IMR-90 (cell line): ENCODE measurements at regions not wholly inside any gene's neighbourhood (a gene's known extent, or its start where the extent isn't known, plus 50 kb on each side); places are given as distances from the start of the nearest gene placed in this dataset.

Experiments
- ATAC-seq: fragments of 200-7000 bp; cut with Tn5 transposase; 2 replicates; pipeline ENCODE4 v1.9.1; 2020; ENCODE audit warnings: low read depth, mild to moderate bottlenecking, moderate library complexity
- BruUV-seq: library from RNA; stranded (reverse); fragments of 400-500 nt; replicated peaks from 2 replicates; lab custom pipeline; 2021; lab: Mats Ljungman, UMichigan
- CTCF ChIA-PET: fragments of 300-600 bp; formaldehyde crosslinking; extraction: SDS; loops from one replicate; lab custom pipeline; 2021; ENCODE audit warnings: antibody characterized with exemption; lab: Yijun Ruan, JAX
- POLR2A ChIA-PET: fragments of 300-600 bp; sonication (Branson Sonifier 250); formaldehyde crosslinking; loops from one replicate; lab custom pipeline; 2022; ENCODE audit warnings: antibody characterized with exemption; ENCODE audit not compliant: unreplicated experiment; lab: Charles Lee
- DNase-seq: peaks from one replicate; pipeline ENCODE4 v3.0.0; 2013
- H2AFZ ChIP-seq: replicated peaks from 2 replicates; pipeline ENCODE3; 2013; ENCODE audit warnings: low read length, mild to moderate bottlenecking; ENCODE audit not compliant: poor library complexity
- H2AK5ac ChIP-seq: 2 replicates; pipeline ENCODE4 v1.6.1; 2013; ENCODE audit warnings: low read depth, low read length, inconsistent platforms
- H2AK9ac ChIP-seq: replicated peaks from 2 replicates; pipeline ENCODE3; 2013; ENCODE audit warnings: mild to moderate bottlenecking, low read depth, low read length, moderate library complexity; ENCODE audit not compliant: poor library complexity
- H2BK120ac ChIP-seq: 2 replicates; pipeline ENCODE4 v1.6.1; 2013; ENCODE audit warnings: low read depth, low read length, inconsistent platforms
- H2BK15ac ChIP-seq: 3 replicates; pipeline ENCODE4 v1.6.1; 2013; ENCODE audit warnings: low read depth, low read length, inconsistent platforms
- H2BK20ac ChIP-seq: 2 replicates; pipeline ENCODE4 v1.6.1; 2013; ENCODE audit warnings: low read depth, mild to moderate bottlenecking, inconsistent platforms, low read length, moderate library complexity
- H2BK5ac ChIP-seq: 2 replicates; pipeline ENCODE4 v1.6.1; 2013; ENCODE audit warnings: mild to moderate bottlenecking, low read depth, low read length, inconsistent platforms; ENCODE audit not compliant: poor library complexity, severe bottlenecking
- H3K14ac ChIP-seq: replicated peaks from 2 replicates; pipeline ENCODE4 v1.6.1; 2013; ENCODE audit warnings: low read depth, low read length, inconsistent platforms
- H3K18ac ChIP-seq: 2 replicates; pipeline ENCODE4 v1.6.1; 2013; ENCODE audit warnings: low read depth, low read length, control low read depth
- H3K23ac ChIP-seq: 2 replicates; pipeline ENCODE4 v1.6.1; 2013; ENCODE audit warnings: low read depth, low read length, inconsistent platforms
- H3K27ac ChIP-seq: 2 replicates; pipeline ENCODE4 v1.5.1; 2013; ENCODE audit warnings: mild to moderate bottlenecking, control low read depth, low read length; ENCODE audit not compliant: insufficient read depth
- H3K27me3 ChIP-seq: 2 replicates; pipeline ENCODE4 v1.6.1; 2013; ENCODE audit warnings: low read length; ENCODE audit not compliant: control insufficient read depth, insufficient read depth
- H3K36me3 ChIP-seq: 2 replicates; pipeline ENCODE4 v1.6.1; 2013; ENCODE audit warnings: low read length, mixed read lengths; ENCODE audit not compliant: control insufficient read depth, insufficient read depth
- H3K4ac ChIP-seq: 2 replicates; pipeline ENCODE4 v1.6.1; 2013; ENCODE audit warnings: low read depth, low read length, inconsistent platforms
- H3K4me1 ChIP-seq: 2 replicates; pipeline ENCODE4 v1.6.1; 2013; ENCODE audit warnings: low read length, mixed read lengths; ENCODE audit not compliant: control insufficient read depth, insufficient read depth
- H3K4me2 ChIP-seq: 2 replicates; pipeline ENCODE4 v1.6.1; 2013; ENCODE audit warnings: low read depth, mild to moderate bottlenecking, control low read depth, low read length, moderate library complexity
- H3K4me3 ChIP-seq: 2 replicates; pipeline ENCODE4 v1.5.1; 2013; ENCODE audit warnings: low read depth, mild to moderate bottlenecking, control low read depth, low read length, moderate library complexity; ENCODE audit not compliant: insufficient read depth
- H3K56ac ChIP-seq: 2 replicates; pipeline ENCODE4 v1.6.1; 2013; ENCODE audit warnings: low read length, inconsistent platforms; ENCODE audit not compliant: insufficient read depth; ENCODE audit errors: extremely low read depth
- H3K79me1 ChIP-seq, 2 experiments: 2 replicates each; pipeline ENCODE4 v1.6.1; 2013; ENCODE audit warnings: low read length in 2 of 2, inconsistent platforms in 1 of 2, low read depth in 1 of 2
- H3K9ac ChIP-seq: 2 replicates; pipeline ENCODE4 v1.6.1; 2013; ENCODE audit warnings: low read depth, low read length, control low read depth
- H3K9me1 ChIP-seq: 2 replicates; pipeline ENCODE4 v1.6.1; 2013; ENCODE audit warnings: low read length, inconsistent platforms; ENCODE audit not compliant: insufficient read depth
- H3K9me3 ChIP-seq: 2 replicates; pipeline ENCODE4 v1.6.1; 2013; ENCODE audit warnings: low read length; ENCODE audit not compliant: control insufficient read depth, insufficient read depth
- H4K20me1 ChIP-seq: 2 replicates; pipeline ENCODE4 v1.6.1; 2013; ENCODE audit warnings: low read length, inconsistent platforms; ENCODE audit not compliant: insufficient read depth
- H4K5ac ChIP-seq: 2 replicates; pipeline ENCODE4 v1.6.1; 2013; ENCODE audit warnings: mild to moderate bottlenecking, low read depth, low read length, control low read depth
- H4K8ac ChIP-seq, 2 experiments: 2 replicates each; pipeline ENCODE4 v1.6.1; 2013; ENCODE audit warnings: low read depth in 2 of 2, low read length in 2 of 2, control low read depth in 1 of 2, inconsistent platforms in 1 of 2
- H4K91ac ChIP-seq: 2 replicates; pipeline ENCODE4 v1.6.1; 2013; ENCODE audit warnings: low read depth, low read length, inconsistent platforms; ENCODE audit not compliant: insufficient read depth
- BHLHE40 ChIP-seq: fragments of 150-350 bp; IDR thresholded peaks from 2 replicates; pipeline ENCODE4 v1.6.1; 2016; ENCODE audit warnings: mild to moderate bottlenecking, low read depth, low read length
- CHD1 ChIP-seq: IDR thresholded peaks from 2 replicates; pipeline ENCODE4 v1.6.1; 2012; ENCODE audit warnings: low read depth, low read length, improper control_type of control experiment
- CTCF ChIP-seq: conservative IDR thresholded peaks from 2 replicates; pipeline ENCODE4 v1.5.1; 2012; ENCODE audit warnings: mild to moderate bottlenecking, low read depth, low read length, improper control_type of control experiment
- MAFK ChIP-seq: IDR thresholded peaks from 2 replicates; pipeline ENCODE4 v1.6.1; 2012; ENCODE audit warnings: low read depth, low read length, improper control_type of control experiment
- MAZ ChIP-seq: IDR thresholded peaks from 2 replicates; pipeline ENCODE4 v1.6.1; 2012; ENCODE audit warnings: low read depth, mild to moderate bottlenecking, low read length, improper control_type of control experiment, moderate library complexity, borderline replicate concordance
- MXI1 ChIP-seq: IDR thresholded peaks from 2 replicates; pipeline ENCODE4 v1.6.1; 2012; ENCODE audit warnings: low read depth, mild to moderate bottlenecking, low read length, moderate library complexity, borderline replicate concordance
- NFE2L2 ChIP-seq: fragments of 150-350 bp; IDR thresholded peaks from 2 replicates; pipeline ENCODE4 v1.6.1; 2016; ENCODE audit warnings: low read depth, mild to moderate bottlenecking, low read length
- POLR2A ChIP-seq: IDR thresholded peaks from 2 replicates; pipeline ENCODE4 v1.6.1; 2012; ENCODE audit warnings: mild to moderate bottlenecking, low read depth, low read length
- RAD21 ChIP-seq: IDR thresholded peaks from 2 replicates; pipeline ENCODE4 v1.6.1; 2012; ENCODE audit warnings: low read length, improper control_type of control experiment
- RCOR1 ChIP-seq: IDR thresholded peaks from 2 replicates; pipeline ENCODE4 v1.6.1; 2012; ENCODE audit warnings: mild to moderate bottlenecking, low read length, improper control_type of control experiment; ENCODE audit not compliant: insufficient replicate concordance
- RFX5 ChIP-seq: IDR thresholded peaks from 2 replicates; pipeline ENCODE4 v1.8.0; 2012; ENCODE audit warnings: low read depth, mild to moderate bottlenecking, low read length, moderate library complexity
- SMC3 ChIP-seq: fragments of 150-350 bp; IDR thresholded peaks from 2 replicates; pipeline ENCODE4 v1.6.1; 2016; ENCODE audit warnings: low read depth, mild to moderate bottlenecking, antibody characterized with exemption, low read length, moderate library complexity
- WGBS, 2 experiments: methylation state at CpG; one replicate each; pipeline versions ENCODE4 v1.1.5 to v1.1.7; 2013; ENCODE audit warnings: missing lambda C conversion rate in 2 of 2; ENCODE audit not compliant: insufficient read length in 1 of 2; ENCODE audit errors: extremely low coverage in 2 of 2; 5-methylcytosine and 5-hydroxymethylcytosine counted together
- dilution Hi-C: fragments of 300-500 bp; cut with HindIII; formaldehyde crosslinking; loops from one replicate; pipeline ENCODE4 v1.14.3; 2018; ENCODE audit warnings: low sequenced_read_pairs; ENCODE audit not compliant: unreplicated experiment
- in situ Hi-C: fragments of 300-500 bp; cut with MboI; formaldehyde crosslinking; loops from 3 replicates; pipeline ENCODE4 v1.14.3; 2019; ENCODE audit warnings: low sequenced_read_pairs, inconsistent platforms, mixed read lengths
- intact Hi-C: fragments of 100-400 bp; cut with micrococcal nuclease; formaldehyde crosslinking; loops from 2 replicates; pipeline ENCODE4 v1.10.0; 2022
- TF ChIP-seq, protein P1 (sequence below): fragments of 150-350 bp; IDR thresholded peaks from 2 replicates; pipeline ENCODE4 v1.6.1; 2016; ENCODE audit warnings: low read depth, mild to moderate bottlenecking, low read length, moderate library complexity, borderline replicate concordance

DNA sequence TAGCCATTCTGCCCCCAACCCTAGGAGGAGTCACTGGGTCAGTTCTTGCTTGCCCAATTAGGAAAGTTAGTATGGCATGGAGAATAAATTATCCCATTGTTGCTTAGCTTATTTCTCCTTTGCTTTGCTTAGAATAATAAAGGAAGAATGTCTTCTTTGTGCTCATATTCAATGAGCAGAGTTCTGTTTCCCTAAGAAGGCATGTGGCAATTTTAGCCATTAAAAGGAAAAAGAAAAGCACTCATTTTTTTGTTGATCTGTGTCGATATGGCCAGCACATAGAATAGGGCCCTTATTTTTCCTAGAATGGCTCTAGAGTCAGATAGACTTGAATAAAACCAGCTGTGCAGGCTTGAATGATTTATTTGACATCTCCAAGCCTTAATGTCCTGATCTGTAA lies 166.4 kb upstream of the PPARGC1A start:
- Histone ChIP-seq H2AK5ac (no peak overlapping the region), H2BK20ac (no peak overlapping the region), H3K36me3 (no peaks in the 10 kb centered on the region), H2AFZ (no peak overlapping the region), H3K79me1 (no peaks in the 10 kb centered on the region), H4K91ac (no peak overlapping the region), H2BK120ac (no peak overlapping the region), H3K4me1 (peaks cover 2% of the 10 kb centered on the region), H3K9ac (no peak overlapping the region), H4K5ac (no peak overlapping the region), H2BK5ac (no peak overlapping the region), H2BK15ac (no peak overlapping the region), H3K9me3 (no peaks in the 10 kb centered on the region), H3K4ac (no peak overlapping the region), H3K27me3 (no peaks in the 10 kb centered on the region), H3K18ac (no peak overlapping the region), H2AK9ac (no peak overlapping the region), H3K4me3 (no peak overlapping the region), H3K4me2 (no peak overlapping the region), H3K56ac (no peak overlapping the region), H3K23ac (no peak overlapping the region), H3K14ac (no peak overlapping the region), H3K9me1 (no peaks in the 10 kb centered on the region), H4K8ac (no peak overlapping the region), H3K27ac (no peak overlapping the region), H4K20me1 (no peaks in the 10 kb centered on the region)
- dilution Hi-C loops: no loop called here
- BruUV-seq: no TSS peak
- no CpG with 5 or more reads among the region's 1 CpG for WGBS, 2 experiments
- ChIA-PET CTCF (interaction anchor here (0.8 to 1.4 kb wide), 2 partner anchors 13 to 14 kb away, joined by 3 to 5 read pairs; no protein-coding TSS in a partner anchor), POLR2A (no interaction called here)
- ATAC-seq: no peak
- in situ Hi-C loops: no loop called here
- no peak for TF ChIP-seq RAD21
- TF ChIP-seq RFX5: no peak
- no peak for TF ChIP-seq BHLHE40
- TF ChIP-seq MAZ: no peak
- TF ChIP-seq, protein P1, sequence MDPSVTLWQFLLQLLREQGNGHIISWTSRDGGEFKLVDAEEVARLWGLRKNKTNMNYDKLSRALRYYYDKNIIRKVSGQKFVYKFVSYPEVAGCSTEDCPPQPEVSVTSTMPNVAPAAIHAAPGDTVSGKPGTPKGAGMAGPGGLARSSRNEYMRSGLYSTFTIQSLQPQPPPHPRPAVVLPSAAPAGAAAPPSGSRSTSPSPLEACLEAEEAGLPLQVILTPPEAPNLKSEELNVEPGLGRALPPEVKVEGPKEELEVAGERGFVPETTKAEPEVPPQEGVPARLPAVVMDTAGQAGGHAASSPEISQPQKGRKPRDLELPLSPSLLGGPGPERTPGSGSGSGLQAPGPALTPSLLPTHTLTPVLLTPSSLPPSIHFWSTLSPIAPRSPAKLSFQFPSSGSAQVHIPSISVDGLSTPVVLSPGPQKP: no peak
- no peak for TF ChIP-seq SMC3
- no peak for TF ChIP-seq POLR2A
- no peak for TF ChIP-seq CTCF
- no peak for TF ChIP-seq MAFK
- TF ChIP-seq CHD1: no peak
- TF ChIP-seq RCOR1: no peak
- no peak for TF ChIP-seq MXI1
- TF ChIP-seq NFE2L2: no peak
- intact Hi-C loops: no loop called here
- no peak for DNase-seq
